ENCODE measurements at regions not wholly inside any gene's neighbourhood (a gene's known extent, or its start where the extent isn't known, plus 50 kb on each side); places are given as distances from the start of the nearest gene placed in this dataset.

- intact Hi-C loops (cut with micrococcal nuclease; ENCODE audit: unreplicated experiment) (no loop called here), in situ Hi-C loops (cut with MboI) (no loop called here)
- Histone ChIP-seq H3K36me3 (ENCODE audit: control insufficient read depth in 2 of 2, insufficient read depth in 2 of 2, low read length in 1 of 2) (no peaks in the 10 kb centered on the region), H3K9me3 (replicated peaks; ENCODE audit: control insufficient read depth, insufficient read depth, low read length) (no peaks in the 10 kb centered on the region), H3K79me2 (ENCODE audit: control insufficient read depth, insufficient read depth, low read length) (no peaks in the 10 kb centered on the region), H3K27me3 (replicated peaks in 1 of 2; ENCODE audit: control insufficient read depth in 2 of 2, insufficient read depth in 2 of 2, low read length in 1 of 2) (no peaks in the 10 kb centered on the region), H2AFZ (ENCODE audit: control insufficient read depth, low read depth, low read length) (no peak overlapping the region), H3K4me1 (ENCODE audit: control insufficient read depth, insufficient read depth, low read length) (no peaks in the 10 kb centered on the region), H3K4me3 (no peak overlapping the region), H3K9ac (ENCODE audit: control insufficient read depth, insufficient read depth, low read length) (no peak overlapping the region), H4K20me1 (ENCODE audit: control insufficient read depth, insufficient read depth) (no peaks in the 10 kb centered on the region), H3K27ac (ENCODE audit: control insufficient read depth, insufficient read depth) (no peak overlapping the region), H3K4me2 (ENCODE audit: control insufficient read depth, insufficient read depth) (no peak overlapping the region)
- ChIA-PET SMC1A (ENCODE audit: uncharacterized antibody, unreplicated experiment) (no interaction called here), RAD21 (ENCODE audit: unreplicated experiment) (no interaction called here), POLR2A (no interaction called here), CTCF (interaction anchor here (0.6 kb wide), 1 partner anchor 47 kb away, joined by 3 read pairs; no protein-coding TSS in a partner anchor)
- DNase-seq (ENCODE audit: low read depth, low spot score) (no peak), FAIRE-seq (no peak), ATAC-seq (no peak)
- WGBS (ENCODE audit: insufficient coverage, insufficient replicate concordance, low lambda C conversion rate, missing lambda C conversion rate): 54% methylated on average over 4 of the region's 4 CpGs
- no peak for TF ChIP-seq RUNX3 (IDR thresholded peaks at IDR 0.05; ENCODE audit: low read length)
- TF ChIP-seq HDAC6 (IDR thresholded peaks at IDR 0.05; ENCODE audit: unreplicated experiment): no peak
- TF ChIP-seq RAD51 (IDR thresholded peaks at IDR 0.05): no peak
- TF ChIP-seq EP300 (IDR thresholded peaks at IDR 0.05; ENCODE audit: borderline replicate concordance in 1 of 2, control insufficient read depth in 1 of 2, low read depth in 2 of 2, low read length in 2 of 2): no peak
- no peak for TF ChIP-seq ETV6 (conservative IDR thresholded peaks at IDR 0.05 in 1 of 2, IDR thresholded peaks at IDR 0.05 in 1 of 2; ENCODE audit: borderline replicate concordance in 1 of 2, low read depth in 1 of 2)
- TF ChIP-seq PML (IDR thresholded peaks at IDR 0.05; ENCODE audit: low read length): no peak
- TF ChIP-seq CREM (IDR thresholded peaks at IDR 0.05; ENCODE audit: low read depth): no peak
- no peak for TF ChIP-seq NFXL1 (IDR thresholded peaks at IDR 0.05; ENCODE audit: borderline replicate concordance)
- TF ChIP-seq CHD4 (IDR thresholded peaks at IDR 0.05): no peak
- TF ChIP-seq HDAC2 (IDR thresholded peaks at IDR 0.05): no peak
- TF ChIP-seq RB1 (IDR thresholded peaks at IDR 0.05; ENCODE audit: borderline replicate concordance): no peak
- TF ChIP-seq ATF7 (IDR thresholded peaks at IDR 0.05; ENCODE audit: low read depth): no peak
- TF ChIP-seq ZNF592 (IDR thresholded peaks at IDR 0.05): no peak
- no peak for TF ChIP-seq ZNF217 (IDR thresholded peaks at IDR 0.05)
- no peak for TF ChIP-seq PAX8 (IDR thresholded peaks at IDR 0.05)
- no peak for TF ChIP-seq RELB (IDR thresholded peaks at IDR 0.05; ENCODE audit: low read depth)
- no peak for TF ChIP-seq RBBP5 (conservative IDR thresholded peaks at IDR 0.05)
- TF ChIP-seq TAF1 (IDR thresholded peaks at IDR 0.05; ENCODE audit: borderline replicate concordance, low read depth, low read length): no peak
- TF ChIP-seq ATF3 (IDR thresholded peaks at IDR 0.05; ENCODE audit: borderline replicate concordance, extremely low read depth, low read depth, low read length): no peak
- BruUV-seq (replicated peaks): no TSS peak
These were observed 55.3 kb upstream of the MAGI1 start for GRCh38 chr3:66093981-66094380.

Measured in GM12878 (cell line).